ACHN (cell line): ENCODE measurements at regions not wholly inside any gene's neighbourhood (a gene's known extent, or its start where the extent isn't known, plus 50 kb on each side); places are given as distances from the start of the nearest gene placed in this dataset.
"Not testable (repeated sequence)": the region's sequence is repeated elsewhere in the genome, so short reads cannot be mapped to it uniquely, and the experiment has no call there.

ENCODE experiments used
- DNase-seq: peaks from one replicate; pipeline ENCODE4 v3.0.0-alpha.2; 2015
- in situ Hi-C: cut with HindIII; loops from 2 replicates; pipeline ENCODE4 v1.10.0; 2017; ENCODE audit warnings: low sequenced_read_pairs, low pct_ligation_motif_present, low pct_unique_long_range_greater_than_20kb

DNA sequence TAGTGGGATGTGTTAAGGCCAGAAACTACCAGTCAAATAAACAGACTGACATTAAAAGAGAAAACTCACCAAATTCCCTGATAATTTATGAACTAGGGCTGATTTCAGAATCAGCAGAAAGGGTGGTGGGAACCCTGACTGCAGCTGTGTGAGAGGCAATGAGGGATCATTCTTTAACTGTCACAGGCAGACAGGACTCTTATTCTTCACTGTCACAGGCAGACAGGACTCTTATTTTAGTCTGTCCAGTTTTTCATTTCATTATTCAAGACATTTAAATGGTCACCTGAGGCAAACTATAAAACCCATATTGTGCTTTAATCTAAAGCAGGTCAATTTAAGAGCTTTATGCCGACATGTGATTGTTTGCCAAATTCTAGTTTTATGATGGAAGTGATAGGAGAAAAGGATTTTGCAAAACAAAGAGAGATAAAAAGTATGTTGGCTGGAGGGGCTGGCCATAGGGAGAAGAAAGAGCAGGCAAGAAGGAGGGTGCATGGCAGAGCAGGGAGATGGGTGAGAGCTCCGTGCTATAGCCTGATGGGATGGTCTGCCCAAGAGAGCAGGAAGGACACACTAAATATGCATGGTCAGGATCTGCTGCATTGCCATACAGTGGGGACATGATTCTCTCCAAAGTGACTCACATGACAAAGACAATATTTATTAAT is 366.8 kb downstream of the ANAPC1 start:
- in situ Hi-C loops, DNase-seq: not testable (repeated sequence)

DNA sequence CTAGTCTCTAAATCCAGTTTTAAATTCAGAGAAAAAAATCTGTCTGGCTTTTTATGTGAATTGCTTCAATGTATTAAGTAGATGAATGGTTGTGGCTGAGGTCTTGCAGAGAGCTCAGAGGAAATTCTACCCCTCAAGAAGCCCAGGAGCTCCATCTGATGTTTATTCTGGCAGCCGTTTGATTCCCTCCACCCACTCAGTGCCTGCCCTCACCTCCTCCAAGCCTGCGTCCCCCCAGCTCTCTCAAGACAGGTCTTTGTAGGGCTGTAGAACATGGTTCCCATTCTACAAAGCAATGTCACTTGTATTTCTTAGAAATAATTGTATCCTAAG is 366.3 kb downstream of the ANAPC1 start:
- in situ Hi-C loops, DNase-seq: not testable (repeated sequence)

DNA sequence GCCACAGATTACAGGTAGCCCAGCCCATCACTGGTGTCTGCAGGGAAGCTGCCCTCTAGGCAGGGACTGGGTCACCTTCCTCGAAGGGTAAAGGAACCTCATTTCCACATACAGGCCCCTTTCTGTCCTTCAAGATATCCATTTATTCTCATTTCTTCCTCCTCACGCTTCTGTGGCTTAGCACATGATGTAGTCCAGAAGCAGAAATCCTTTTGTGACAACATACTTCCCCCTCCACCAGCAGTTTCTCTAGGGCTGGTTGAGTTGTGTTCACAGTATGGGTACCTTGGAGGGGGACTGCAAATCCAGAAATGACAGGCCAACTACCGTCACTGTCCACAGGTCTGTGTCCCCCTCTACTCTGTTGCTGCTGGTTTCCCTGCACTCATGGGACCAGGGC is 364.9 kb downstream of the ANAPC1 start:
- in situ Hi-C loops: no loop called here
- no peak for DNase-seq

DNA sequence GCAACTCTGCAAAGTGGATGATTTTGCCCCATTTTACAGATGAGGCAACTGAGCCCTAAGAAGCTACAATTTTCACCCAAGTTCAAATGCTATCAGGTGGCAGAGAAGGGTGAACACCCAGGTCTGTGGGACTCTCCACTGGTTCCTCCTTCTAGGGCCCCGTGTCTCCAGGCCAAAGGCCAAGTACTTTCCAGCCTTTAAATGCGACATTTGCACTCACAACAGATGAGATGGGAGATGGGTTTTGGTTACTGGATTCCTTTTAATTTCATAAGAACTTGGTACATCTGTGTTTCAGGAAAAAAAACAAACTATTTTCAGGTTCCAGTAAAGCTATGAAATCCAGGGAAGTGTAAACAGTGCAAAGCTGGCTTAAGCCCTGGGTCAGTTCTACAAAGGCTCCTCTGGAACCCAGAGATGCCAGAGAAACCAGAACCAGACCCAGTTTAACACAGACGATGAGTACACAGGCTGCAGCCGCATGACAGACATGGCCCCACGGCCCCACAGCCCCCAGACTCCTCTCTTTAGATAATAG is 361.7 kb downstream of the ANAPC1 start:
- in situ Hi-C loops: no loop called here
- no peak for DNase-seq

DNA sequence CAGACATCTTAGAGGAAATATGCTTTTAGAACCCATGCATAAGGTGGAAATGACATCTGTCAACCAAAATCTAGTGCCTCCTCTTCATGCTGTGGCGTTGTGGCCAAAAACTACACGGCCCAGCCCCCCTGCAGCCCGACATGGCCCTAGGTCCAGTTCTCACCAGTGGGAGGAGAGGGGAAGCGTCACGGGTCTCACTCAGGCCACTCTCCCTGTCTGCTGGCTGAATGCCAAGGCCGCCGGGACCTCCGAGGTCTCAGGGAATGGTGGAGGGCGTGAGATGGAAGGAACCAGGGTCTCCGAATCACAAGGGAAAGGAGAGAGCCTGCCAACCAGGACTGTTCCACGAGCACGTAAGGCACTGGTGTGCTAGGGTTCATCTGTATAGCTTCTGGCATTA is 361.0 kb downstream of the ANAPC1 start:
- in situ Hi-C loops: no loop called here
- no peak for DNase-seq

DNA sequence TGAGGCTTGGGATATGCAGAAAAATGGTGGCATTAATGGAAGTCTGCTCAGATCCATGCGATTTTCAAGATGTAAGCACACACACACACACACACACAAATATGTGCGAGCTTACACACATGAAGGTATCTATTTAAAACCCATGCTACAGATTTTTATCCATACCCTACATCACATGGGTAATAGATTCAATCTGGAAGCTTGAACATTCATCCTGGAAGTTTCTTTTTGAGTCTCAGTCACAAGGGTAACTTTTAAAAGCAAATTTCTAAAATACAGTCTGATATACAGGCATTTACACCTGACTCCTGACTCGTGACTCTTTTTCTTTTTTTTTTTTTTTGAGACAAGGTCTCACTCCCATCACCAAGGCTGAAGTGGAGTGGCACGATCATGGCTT is 359.0 kb downstream of the ANAPC1 start:
- DNase-seq, in situ Hi-C loops: not testable (repeated sequence)

DNA sequence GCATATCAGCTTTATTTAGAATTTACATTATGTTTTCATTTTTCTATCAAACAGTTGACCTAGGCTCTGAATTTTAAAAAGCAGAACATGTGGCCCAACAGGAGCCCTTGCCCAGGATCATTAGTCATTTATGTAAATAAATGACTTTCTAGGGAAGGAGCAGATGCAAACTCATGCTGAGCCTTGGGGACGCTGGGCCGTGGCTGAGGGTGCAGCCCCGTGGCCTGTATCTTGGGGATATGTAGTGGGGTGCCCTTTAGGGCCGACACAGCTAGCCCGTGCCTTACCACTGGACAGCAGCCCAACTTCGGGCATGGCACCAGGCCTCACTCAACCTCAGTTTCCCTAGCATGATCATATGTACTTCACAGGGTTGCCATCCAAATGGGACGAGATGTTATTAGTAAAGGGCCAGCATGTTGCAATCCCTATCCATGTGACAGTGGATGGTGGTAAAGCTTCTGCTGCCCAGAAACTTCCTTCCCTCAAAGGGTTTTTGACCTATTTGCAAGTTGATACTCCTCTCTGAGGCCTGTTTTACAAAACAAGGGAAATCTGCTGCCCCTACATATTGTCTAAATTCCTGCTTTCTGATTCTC is 357.9 kb downstream of the ANAPC1 start:
- in situ Hi-C loops, DNase-seq: not testable (repeated sequence)

DNA sequence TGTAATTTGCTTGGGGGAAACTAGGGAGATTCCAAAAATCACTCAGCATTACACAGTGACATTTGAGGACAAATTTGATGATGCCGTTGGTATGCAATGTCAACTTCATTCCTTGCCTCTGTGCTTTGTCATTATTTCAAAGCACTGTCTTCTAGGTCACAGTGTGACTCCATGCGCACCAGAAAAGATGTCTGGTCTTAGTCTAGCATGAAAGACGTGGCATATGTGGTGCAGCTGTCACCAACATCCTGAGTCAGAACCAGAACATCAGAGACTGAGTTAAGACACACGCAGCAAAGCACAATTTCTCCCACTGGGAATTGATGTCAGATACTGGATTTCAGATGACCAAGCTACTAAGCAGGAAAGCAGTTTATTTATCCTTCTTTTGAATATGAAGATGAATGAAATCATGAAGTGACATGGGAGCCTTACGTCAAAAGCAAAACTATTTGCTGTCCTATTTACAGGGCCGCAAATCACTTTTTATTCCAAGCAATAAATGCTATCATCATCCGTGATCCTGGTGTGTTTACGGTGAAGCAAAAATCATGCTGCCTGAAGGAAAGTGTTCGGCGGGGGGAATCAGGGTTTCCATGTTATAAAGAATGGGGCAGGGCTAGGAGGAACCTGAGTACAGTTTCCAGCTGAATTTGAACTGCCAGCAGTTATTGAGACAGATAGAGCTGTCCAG is 356.1 kb downstream of the ANAPC1 start:
- in situ Hi-C loops, DNase-seq: not testable (repeated sequence)

DNA sequence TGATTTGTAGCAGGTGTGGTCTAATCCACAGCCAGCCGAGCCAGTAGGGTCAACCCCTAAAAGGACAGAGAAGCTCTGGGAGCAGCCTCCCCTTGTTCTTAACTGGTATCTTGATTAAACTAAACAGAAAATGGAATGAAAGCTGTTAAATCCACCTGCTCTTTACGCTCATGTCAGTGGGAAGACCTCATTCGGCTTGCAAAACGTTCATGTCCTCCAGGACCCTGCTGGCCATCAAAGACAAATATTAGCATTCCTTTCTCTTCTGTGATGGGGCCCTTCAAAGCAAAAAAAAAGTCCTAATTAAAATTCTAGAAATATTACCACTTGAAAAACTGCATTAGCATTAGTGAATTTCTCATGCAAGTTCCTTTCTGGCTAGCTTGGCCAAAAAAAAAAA is 355.0 kb downstream of the ANAPC1 start:
- DNase-seq, in situ Hi-C loops: not testable (repeated sequence)

DNA sequence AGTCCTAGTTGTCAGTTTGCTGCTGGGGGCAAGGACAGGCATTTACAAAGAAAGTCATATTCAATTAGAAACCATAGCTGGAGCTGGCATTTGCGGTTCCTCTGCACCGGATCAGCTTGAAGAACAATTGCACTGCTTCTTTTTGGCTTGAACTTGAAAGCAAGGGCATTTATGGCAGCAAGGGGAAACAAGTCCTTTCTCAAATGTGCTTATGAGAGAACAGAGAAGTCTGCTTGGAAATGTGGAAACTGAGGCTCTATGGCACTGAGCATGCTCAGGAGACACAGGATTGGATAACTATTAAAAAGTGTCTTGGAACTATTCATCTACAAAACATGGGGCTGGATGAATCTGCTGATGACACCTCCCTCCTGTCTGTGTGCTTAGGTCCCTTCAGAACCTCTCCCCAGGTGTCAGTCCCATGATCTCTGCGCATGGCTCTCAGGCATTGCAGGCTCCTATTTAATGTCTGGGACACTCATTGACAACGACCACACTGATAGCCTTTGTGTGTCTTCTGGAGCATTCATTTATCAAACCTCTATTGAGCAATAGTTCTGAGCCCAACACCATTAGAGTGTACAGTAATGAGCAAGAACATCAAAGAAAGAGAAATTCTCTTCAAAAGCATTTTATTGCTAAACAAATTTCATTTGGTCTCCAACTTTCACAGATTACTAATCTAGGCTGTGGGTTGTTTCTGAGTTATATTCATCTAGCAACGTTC is 353.6 kb downstream of the ANAPC1 start:
- in situ Hi-C loops, DNase-seq: not testable (repeated sequence)

DNA sequence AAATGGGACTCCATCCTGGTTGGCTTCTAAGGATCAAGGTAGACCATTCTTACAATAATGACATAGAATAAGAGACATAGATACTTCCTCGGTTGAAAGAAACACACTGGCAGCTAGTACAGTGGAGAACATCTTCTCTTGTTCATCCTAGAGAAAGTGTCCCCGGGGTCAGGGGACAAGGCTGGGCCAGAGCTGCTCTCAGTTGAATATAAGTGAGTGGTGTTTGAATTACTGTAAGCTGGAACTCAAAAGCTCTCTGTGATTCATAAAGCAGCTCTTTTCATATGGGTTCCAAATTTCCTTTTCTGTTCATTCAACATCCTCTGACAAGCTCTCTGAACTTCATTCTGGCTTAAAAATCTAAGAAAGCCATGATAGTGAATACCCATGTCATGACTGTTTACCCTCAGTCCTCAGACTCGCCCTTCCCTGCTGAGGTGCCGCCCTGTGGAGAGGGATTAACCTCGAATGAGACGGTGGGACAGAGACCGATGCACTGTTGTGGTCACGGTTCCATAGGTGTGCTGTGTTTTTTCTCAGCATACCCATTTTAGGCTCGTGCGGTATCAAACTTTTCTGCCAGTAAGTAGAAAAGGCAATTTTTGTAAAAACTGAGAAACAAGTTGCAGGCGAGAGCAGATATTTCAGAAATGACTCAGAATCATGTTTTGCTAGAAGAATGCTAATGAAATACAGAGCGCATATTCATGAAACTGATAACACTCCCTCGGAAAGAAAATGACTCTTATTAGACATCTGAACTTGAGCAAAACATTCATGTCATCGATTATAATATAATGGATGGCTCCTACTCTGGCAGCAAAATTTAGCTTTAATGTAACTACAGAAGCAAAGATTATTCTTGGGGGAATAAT is 351.1 kb downstream of the ANAPC1 start:
- DNase-seq, in situ Hi-C loops: not testable (repeated sequence)

DNA sequence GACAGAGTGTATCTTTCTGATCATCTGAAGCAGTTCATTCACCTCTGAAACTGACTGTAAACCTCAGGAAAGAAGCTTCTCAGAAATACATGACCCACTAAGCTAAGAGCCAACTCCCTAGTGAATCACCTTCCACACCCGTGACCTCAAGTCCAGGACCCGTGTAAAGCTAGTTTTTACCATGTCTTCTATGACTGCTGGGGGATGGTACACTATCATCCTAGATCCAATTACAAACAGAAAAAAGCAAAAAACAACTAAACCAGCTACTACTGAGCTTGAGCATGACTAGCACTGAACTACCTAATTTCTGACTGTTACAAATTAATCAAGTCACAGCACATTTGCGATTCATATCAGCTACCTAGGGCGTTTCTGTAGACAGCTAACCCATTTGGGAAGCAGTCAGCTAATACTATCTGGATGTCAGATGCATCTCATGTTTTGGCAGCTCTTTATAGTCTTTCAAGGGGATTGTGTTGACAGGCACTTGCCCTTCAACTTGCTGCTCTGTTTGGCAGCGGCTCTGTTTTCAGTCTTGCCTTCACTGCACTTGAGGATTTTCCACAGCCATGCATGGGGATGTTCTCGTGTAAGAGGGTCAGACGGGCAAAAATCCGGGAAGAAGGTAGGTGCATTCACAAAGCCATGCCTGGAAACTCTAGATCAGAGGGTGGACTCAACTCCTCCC is 350.3 kb downstream of the ANAPC1 start:
- in situ Hi-C loops: not testable (repeated sequence)
- DNase-seq: peak; percentile 11

DNA sequence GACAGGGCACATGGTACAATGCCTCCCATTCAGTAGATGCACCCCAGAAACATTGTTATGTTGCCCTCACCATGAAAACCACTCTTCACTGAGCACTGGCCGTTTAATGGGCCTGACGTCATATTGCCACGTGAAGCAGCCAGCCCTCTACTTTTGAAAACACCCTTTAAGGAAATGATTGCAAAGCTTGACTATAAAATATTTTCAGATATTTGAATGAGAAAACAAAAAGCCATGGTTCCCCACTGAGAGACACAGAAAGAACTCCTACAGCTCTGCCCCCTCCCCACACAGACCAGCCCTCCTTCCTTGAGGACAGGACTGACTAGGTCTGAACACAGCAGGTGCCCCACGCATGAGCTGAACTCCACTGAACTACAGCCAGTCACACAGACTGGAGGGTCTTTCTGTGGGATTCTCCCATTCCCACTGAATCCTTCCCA is 349.1 kb downstream of the ANAPC1 start:
- DNase-seq: peak; percentile 36
- in situ Hi-C loops: no loop called here

DNA sequence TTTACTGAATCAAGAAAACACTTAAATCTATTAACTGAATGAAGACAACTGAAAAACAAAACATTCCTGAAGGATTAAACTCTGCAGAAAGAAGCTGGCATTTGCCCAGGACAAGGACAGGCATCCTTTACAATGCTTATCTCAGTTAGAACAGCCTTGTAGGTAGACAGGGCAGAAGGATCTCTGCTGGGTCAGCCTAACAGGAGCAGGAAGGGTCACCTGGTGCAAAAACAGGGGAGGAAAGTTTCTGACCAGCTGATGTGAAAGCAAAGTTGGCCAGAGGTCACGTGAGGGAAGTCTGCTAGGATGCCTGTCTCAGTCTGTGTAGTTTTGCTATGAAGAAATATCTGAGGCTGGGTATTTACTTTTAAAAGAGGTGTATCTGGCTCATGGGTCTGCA is 348.6 kb downstream of the ANAPC1 start:
- DNase-seq: peak; percentile 15
- in situ Hi-C loops: no loop called here

DNA sequence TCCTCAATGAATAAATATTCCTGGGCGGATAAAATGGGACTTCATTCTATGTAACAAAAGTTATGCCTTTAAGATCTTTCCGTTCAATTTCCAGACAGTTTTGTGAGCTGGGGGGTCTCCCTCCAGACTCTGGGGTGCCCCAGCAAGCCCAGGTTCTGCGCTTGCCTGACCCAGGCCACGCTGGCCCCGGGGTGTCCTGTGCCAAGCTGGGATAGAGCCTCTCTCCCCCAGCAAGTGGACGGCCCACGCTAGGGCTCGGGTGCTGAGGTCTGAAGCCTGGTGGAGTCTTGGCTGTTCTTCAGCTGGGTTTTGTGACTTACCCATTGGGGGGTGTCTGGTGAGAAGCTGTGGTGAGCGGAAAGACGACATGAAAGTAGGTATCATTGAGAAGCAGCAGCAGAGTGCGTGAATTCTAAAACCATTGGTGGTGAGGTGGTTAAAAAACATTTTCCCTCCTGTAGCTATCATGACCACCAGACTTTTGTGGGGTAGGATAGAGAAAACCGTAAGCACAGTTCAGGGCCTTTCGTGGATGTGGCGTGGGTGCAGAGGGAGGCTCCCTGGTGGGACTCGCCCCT is 346.8 kb downstream of the ANAPC1 start:
- DNase-seq: no peak
- in situ Hi-C loops: no loop called here

DNA sequence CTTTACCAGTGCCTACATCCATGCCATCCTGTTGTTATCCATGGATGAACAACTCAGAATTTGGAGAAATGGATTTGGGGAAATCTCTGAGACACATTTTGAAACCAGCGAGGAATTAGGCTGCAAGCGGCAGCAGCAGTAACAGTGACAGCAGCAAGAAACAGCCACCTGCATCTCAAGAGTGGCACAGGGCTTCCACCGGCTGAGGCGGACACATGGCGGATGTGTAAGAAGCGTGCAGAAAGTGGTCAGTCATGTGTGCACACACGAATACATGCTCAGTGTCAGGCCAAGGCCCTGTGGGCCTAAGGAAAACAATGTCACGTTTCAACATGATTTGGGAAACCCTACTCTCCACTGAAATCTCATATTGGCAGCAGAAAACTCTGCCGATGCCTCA is 344.0 kb downstream of the ANAPC1 start:
- DNase-seq, in situ Hi-C loops: not testable (repeated sequence)

DNA sequence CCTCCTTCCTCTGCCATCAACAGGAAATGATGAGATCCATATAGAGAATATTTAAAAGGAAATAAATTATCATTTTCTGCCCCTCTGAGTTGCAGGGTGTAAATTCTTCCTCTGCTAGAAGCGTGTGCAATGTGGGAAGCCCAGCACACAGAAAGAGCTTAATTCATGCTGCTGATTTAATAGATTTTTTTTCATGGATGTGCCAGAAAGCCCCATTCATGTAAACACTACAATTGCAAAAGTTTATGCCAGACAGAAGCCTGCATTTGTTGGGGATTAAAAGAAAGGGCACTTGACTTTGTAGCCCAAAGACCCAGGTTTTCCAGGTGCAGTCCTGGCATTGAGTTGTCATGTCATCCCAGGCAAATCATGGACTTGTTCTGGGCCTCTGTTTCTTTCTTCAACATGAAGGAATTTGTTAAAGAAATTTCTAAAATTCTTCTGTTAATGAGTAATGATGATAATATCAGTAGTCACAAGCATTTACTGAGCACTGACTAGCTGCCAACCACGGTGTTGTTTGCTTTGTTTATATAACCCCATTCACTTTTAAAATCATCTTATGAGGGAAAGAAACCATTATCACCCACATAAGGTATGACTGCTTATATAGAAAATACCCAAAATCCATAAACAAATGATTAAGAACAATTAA is 341.7 kb downstream of the ANAPC1 start:
- DNase-seq, in situ Hi-C loops: not testable (repeated sequence)
